ENCODE measurements at regions not wholly inside any gene's neighbourhood (a gene's known extent, or its start where the extent isn't known, plus 50 kb on each side); places are given as distances from the start of the nearest gene placed in this dataset.

DNA sequence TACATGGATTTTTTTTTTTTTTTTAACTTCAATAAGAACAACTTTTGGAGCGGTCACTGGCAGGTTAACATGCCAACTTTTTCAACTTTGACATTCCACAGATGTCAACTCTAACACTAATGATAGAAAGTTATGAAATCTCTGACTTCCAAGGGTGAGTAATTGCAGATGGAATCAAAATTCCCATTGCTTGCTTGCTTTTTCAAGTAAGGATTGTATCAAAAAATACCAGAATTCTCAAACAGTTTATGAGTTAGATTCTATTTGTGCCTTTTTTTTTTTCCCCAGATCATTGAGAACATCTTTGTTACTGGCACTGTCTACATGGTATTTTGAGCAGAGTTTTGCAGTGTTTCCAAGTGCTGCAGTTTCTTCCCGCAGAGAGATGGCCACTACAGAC lies 50.3 kb upstream of the OTUD4 start:
- Histone ChIP-seq H3K4me2 (ENCODE audit: insufficient read depth, low read length) (no peak overlapping the region), H3K79me2 (ENCODE audit: control insufficient read depth, insufficient read depth, low read length) (no peaks in the 10 kb centered on the region), H3K9me3 (replicated peaks; ENCODE audit: control insufficient read depth, insufficient read depth, low read length) (no peaks in the 10 kb centered on the region), H3K4me1 (ENCODE audit: control insufficient read depth, extremely low read depth, insufficient read depth, low read length) (peaks cover 8% of the 10 kb centered on the region), H3K27ac (ENCODE audit: insufficient read depth, low read depth, low read length) (no peak overlapping the region), H3K27me3 (ENCODE audit: control insufficient read depth in 2 of 2, insufficient read depth in 2 of 2, low read length in 2 of 2) (peaks cover 2 to 3% of the 10 kb centered on the region in 2 experiments), H3K9ac (replicated peaks; ENCODE audit: extremely low read depth, insufficient read depth, low read length) (no peak overlapping the region), H4K20me1 (replicated peaks; ENCODE audit: control insufficient read depth, extremely low read depth, insufficient read depth, low read length) (no peaks in the 10 kb centered on the region), H2AFZ (ENCODE audit: low read depth, low read length) (no peak overlapping the region), H3K36me3 (ENCODE audit: control insufficient read depth in 2 of 2, extremely low read depth in 1 of 2, insufficient read depth in 2 of 2, low read length in 2 of 2) (no peaks in the 10 kb centered on the region), H3K9me1 (replicated peaks; ENCODE audit: control insufficient read depth, extremely low read depth, insufficient read depth, low read length) (no peaks in the 10 kb centered on the region), H3K4me3 (replicated peaks in 1 of 3; ENCODE audit: insufficient read depth in 1 of 3, low read depth in 1 of 3, low read length in 3 of 3) (no peak overlapping the region)
- dilution Hi-C loops (cut with MboI; ENCODE audit: extremely low pct_ligation_motif_present, low sequenced_read_pairs) = loop anchor here (25.0 kb wide), 1 partner anchor 232 kb away; no protein-coding TSS in a partner anchor
- TF ChIP-seq POLR2AphosphoS5 (IDR thresholded peaks at IDR 0.05; ENCODE audit: insufficient read depth, low read depth, low read length) = no peak
- TF ChIP-seq, protein P1, sequence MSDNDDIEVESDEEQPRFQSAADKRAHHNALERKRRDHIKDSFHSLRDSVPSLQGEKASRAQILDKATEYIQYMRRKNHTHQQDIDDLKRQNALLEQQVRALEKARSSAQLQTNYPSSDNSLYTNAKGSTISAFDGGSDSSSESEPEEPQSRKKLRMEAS (IDR thresholded peaks at IDR 0.05; ENCODE audit: insufficient read depth, insufficient read length) = no peak
- TF ChIP-seq GATA2 (IDR thresholded peaks at IDR 0.05; ENCODE audit: insufficient read depth, insufficient read length, low read depth, low read length) = no peak
- TF ChIP-seq EZH2 (IDR thresholded peaks at IDR 0.05; ENCODE audit: borderline replicate concordance, low read depth, low read length, severe bottlenecking) = no peak
- TF ChIP-seq POLR2A (IDR thresholded peaks at IDR 0.05; ENCODE audit: low read depth, low read length) = no peak
- TF ChIP-seq, protein P2, sequence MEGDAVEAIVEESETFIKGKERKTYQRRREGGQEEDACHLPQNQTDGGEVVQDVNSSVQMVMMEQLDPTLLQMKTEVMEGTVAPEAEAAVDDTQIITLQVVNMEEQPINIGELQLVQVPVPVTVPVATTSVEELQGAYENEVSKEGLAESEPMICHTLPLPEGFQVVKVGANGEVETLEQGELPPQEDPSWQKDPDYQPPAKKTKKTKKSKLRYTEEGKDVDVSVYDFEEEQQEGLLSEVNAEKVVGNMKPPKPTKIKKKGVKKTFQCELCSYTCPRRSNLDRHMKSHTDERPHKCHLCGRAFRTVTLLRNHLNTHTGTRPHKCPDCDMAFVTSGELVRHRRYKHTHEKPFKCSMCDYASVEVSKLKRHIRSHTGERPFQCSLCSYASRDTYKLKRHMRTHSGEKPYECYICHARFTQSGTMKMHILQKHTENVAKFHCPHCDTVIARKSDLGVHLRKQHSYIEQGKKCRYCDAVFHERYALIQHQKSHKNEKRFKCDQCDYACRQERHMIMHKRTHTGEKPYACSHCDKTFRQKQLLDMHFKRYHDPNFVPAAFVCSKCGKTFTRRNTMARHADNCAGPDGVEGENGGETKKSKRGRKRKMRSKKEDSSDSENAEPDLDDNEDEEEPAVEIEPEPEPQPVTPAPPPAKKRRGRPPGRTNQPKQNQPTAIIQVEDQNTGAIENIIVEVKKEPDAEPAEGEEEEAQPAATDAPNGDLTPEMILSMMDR (IDR thresholded peaks at IDR 0.05; ENCODE audit: extremely low read depth in 1 of 2, insufficient read depth in 1 of 2, low read depth in 1 of 2, low read length in 2 of 2) = no peak
- no peak for TF ChIP-seq MYC (IDR thresholded peaks at IDR 0.05; ENCODE audit: low read depth, low read length)
- TF ChIP-seq JUN (IDR thresholded peaks at IDR 0.05; ENCODE audit: borderline replicate concordance, insufficient read depth, insufficient read length, low read depth) = no peak
- TF ChIP-seq FOS (IDR thresholded peaks at IDR 0.05; ENCODE audit: borderline replicate concordance, insufficient read depth, low read length) = no peak
- ChIA-PET POLR2A (no interaction called here), CTCF (interaction anchor here (1.1 to 7.8 kb wide), 4 partner anchors 11 to 386 kb away, joined by 3 to 138 read pairs (median 9); no protein-coding TSS in a partner anchor)
- no TSS peak for BruUV-seq (replicated peaks)
- intact Hi-C loops (cut with micrococcal nuclease) = no loop called here
- no peak for FAIRE-seq
- DNase-seq (ENCODE audit: low read depth, low spot score) = no peak

All from endothelial cell of umbilical vein (primary cell).